HCT116 (cell line): ENCODE measurements at regions not wholly inside any gene's neighbourhood (a gene's known extent, or its start where the extent isn't known, plus 50 kb on each side); places are given as distances from the start of the nearest gene placed in this dataset.

ENCODE experiments used
- ATAC-seq: fragments of 200-7000 bp; cut with Tn5 transposase; 2 replicates; pipeline ENCODE4 v1.9.1; 2020; ENCODE audit warnings: mild to moderate bottlenecking, moderate library complexity
- BruUV-seq: library from RNA; stranded (reverse); fragments of 400-500 nt; replicated peaks from 2 replicates; lab custom pipeline; 2021; lab: Mats Ljungman, UMichigan
- CTCF ChIA-PET: fragments of 300-600 bp; sonication (Branson Sonifier 250); formaldehyde crosslinking; loops from one replicate; lab custom pipeline; 2021; ENCODE audit warnings: antibody characterized with exemption; lab: Charles Lee
- POLR2A ChIA-PET: fragments of 300-600, 350-600 bp; sonication (Branson Sonifier 250); formaldehyde crosslinking; loops from one replicate; lab custom pipeline; 2021; ENCODE audit warnings: antibody characterized with exemption; lab: Charles Lee
- RAD21 ChIA-PET, 2 experiments: fragments of 300-600 bp; sonication (Branson Sonifier 250); formaldehyde crosslinking; loops; one replicate each; lab custom pipeline; 2023; ENCODE audit warnings: low total read pairs in 2 of 2; ENCODE audit not compliant: uncharacterized antibody in 2 of 2, unreplicated experiment in 2 of 2, low non-redundant PET in 1 of 2; lab: Charles Lee
- DNase-seq: peaks from one replicate; pipeline ENCODE4 v3.0.0-alpha.2; 2010; ENCODE audit warnings: low read depth, low spot score
- H2AFZ ChIP-seq: fragments of 200-600 bp; shearing (Covaris generic), sonication (generic); 2 replicates; pipeline ENCODE4 v1.6.1; 2017; ENCODE audit warnings: low read depth, mixed run types, mixed read lengths, antibody characterized with exemption, low read length; ENCODE audit not compliant: poor library complexity, severe bottlenecking
- H3K27ac ChIP-seq: 2 replicates; pipeline ENCODE4 v1.5.1; 2012; ENCODE audit warnings: low read depth, low read length
- H3K27me3 ChIP-seq: fragments of 200-600 bp; sonication (generic); 2 replicates; pipeline ENCODE4 v1.6.1; 2016; ENCODE audit warnings: mixed run types, low read length, mixed read lengths; ENCODE audit not compliant: insufficient read depth
- H3K36me3 ChIP-seq, 2 experiments: fragments of 200-500 bp in 1 of 2; fragments of 200-600 bp in 1 of 2; sonication (Bioruptor generic) in 1 of 2; sonication (generic) in 1 of 2; 2 replicates each; pipeline versions ENCODE4 v1.5.1 to v1.6.1; 2014 to 2016; ENCODE audit warnings: low read length in 2 of 2, inconsistent platforms in 1 of 2, mixed read lengths in 1 of 2, mixed run types in 1 of 2; ENCODE audit not compliant: insufficient read depth in 2 of 2, control insufficient read depth in 1 of 2
- H3K4me1 ChIP-seq, 2 experiments: fragments of 200-600 bp in 1 of 2; sonication (generic) in 1 of 2; 2 replicates each; pipeline versions ENCODE4 v1.5.1 to v1.6.1; 2012 to 2017; ENCODE audit warnings: low read length in 2 of 2, inconsistent platforms in 1 of 2, mild to moderate bottlenecking in 1 of 2, mixed read lengths in 1 of 2, mixed run types in 1 of 2, moderate library complexity in 1 of 2; ENCODE audit not compliant: insufficient read depth in 2 of 2, control insufficient read depth in 1 of 2
- H3K4me2 ChIP-seq: fragments of 200-600 bp; sonication (generic); 2 replicates; pipeline ENCODE4 v1.6.1; 2017; ENCODE audit warnings: mixed run types, low read length, mixed read lengths
- H3K4me3 ChIP-seq, 2 experiments: fragments of 200-600 bp in 1 of 2; sonication (generic) in 1 of 2; replicated peaks in 1 of 2; 2 replicates each; pipeline ENCODE4 v1.5.1; 2011 to 2016; ENCODE audit warnings: low read length in 2 of 2, control low read depth in 1 of 2, low read depth in 1 of 2, mild to moderate bottlenecking in 1 of 2, mixed read lengths in 1 of 2, mixed run types in 1 of 2
- H3K79me2 ChIP-seq: fragments of 200-600 bp; sonication (generic); 2 replicates; pipeline ENCODE4 v1.6.1; 2017; ENCODE audit warnings: mild to moderate bottlenecking, mixed run types, low read length, moderate library complexity, mixed read lengths; ENCODE audit not compliant: insufficient read depth
- H3K9ac ChIP-seq: fragments of 200-600 bp; sonication (generic); 2 replicates; pipeline ENCODE4 v1.6.1; 2016; ENCODE audit warnings: low read length, mixed read lengths
- H3K9me2 ChIP-seq: fragments of 200-600 bp; sonication (generic), shearing (Covaris generic); 2 replicates; pipeline ENCODE4 v1.6.1; 2017; ENCODE audit warnings: mixed run types, mild to moderate bottlenecking, moderate library complexity; ENCODE audit not compliant: insufficient read depth
- H3K9me3 ChIP-seq, 2 experiments: fragments of 200-500 bp in 1 of 2; fragments of 200-600 bp in 1 of 2; sonication (Bioruptor generic) in 1 of 2; sonication (generic) in 1 of 2; 2 replicates each; pipeline ENCODE4 v1.6.1; 2014 to 2017; ENCODE audit warnings: low read length in 2 of 2, mixed read lengths in 2 of 2, inconsistent platforms in 1 of 2, low read depth in 1 of 2, mild to moderate bottlenecking in 1 of 2, mixed run types in 1 of 2, moderate library complexity in 1 of 2; ENCODE audit not compliant: control insufficient read depth in 1 of 2, insufficient read depth in 1 of 2
- H4K20me1 ChIP-seq: fragments of 200-600 bp; sonication (generic), shearing (Covaris generic); 2 replicates; pipeline ENCODE4 v1.6.1; 2017; ENCODE audit warnings: mixed run types, mild to moderate bottlenecking, moderate library complexity; ENCODE audit not compliant: insufficient read depth
- ATF3 ChIP-seq: IDR thresholded peaks from 2 replicates; pipeline ENCODE4 v1.6.1; 2012
- CEBPB ChIP-seq: IDR thresholded peaks from 2 replicates; pipeline ENCODE4 v1.6.1; 2012; ENCODE audit warnings: low read depth
- ELF1 ChIP-seq: IDR thresholded peaks from 2 replicates; pipeline ENCODE4 v1.6.1; 2012; ENCODE audit warnings: low read depth, borderline replicate concordance
- EZH2 ChIP-seq: fragments of 200-600 bp; sonication (generic); IDR thresholded peaks from 2 replicates; pipeline ENCODE4 v1.6.1; 2017; ENCODE audit warnings: antibody characterized with exemption, mixed run types
- EZH2phosphoT487 ChIP-seq: fragments of 200-600 bp; IDR thresholded peaks from 2 replicates; pipeline ENCODE4 v1.6.1; 2018; ENCODE audit warnings: antibody characterized with exemption, borderline replicate concordance
- FOSL1 ChIP-seq: IDR thresholded peaks from 2 replicates; pipeline ENCODE4 v1.6.1; 2012; ENCODE audit warnings: low read depth
- JUND ChIP-seq: IDR thresholded peaks from 2 replicates; pipeline ENCODE4 v1.6.1; 2012
- MAX ChIP-seq: IDR thresholded peaks from 2 replicates; pipeline ENCODE4 v1.6.1; 2012
- POLR2A ChIP-seq: IDR thresholded peaks from 2 replicates; pipeline ENCODE4 v1.7.0; 2011; ENCODE audit warnings: borderline replicate concordance; ENCODE audit not compliant: insufficient read depth, insufficient read length; ENCODE audit errors: extremely low read depth
- POLR2AphosphoS5 ChIP-seq: IDR thresholded peaks from 2 replicates; pipeline ENCODE4 v1.6.1; 2011; ENCODE audit warnings: mild to moderate bottlenecking, low read depth, low read length, moderate library complexity
- RAD21 ChIP-seq: IDR thresholded peaks from 2 replicates; pipeline ENCODE4 v1.6.1; 2012; ENCODE audit warnings: low read depth, mild to moderate bottlenecking
- REST ChIP-seq: IDR thresholded peaks from 2 replicates; pipeline ENCODE4 v1.6.1; 2012; ENCODE audit warnings: low read depth
- SIN3A ChIP-seq: IDR thresholded peaks from 2 replicates; pipeline ENCODE4 v1.6.1; 2012; ENCODE audit warnings: low read depth
- SP1 ChIP-seq: IDR thresholded peaks from 2 replicates; pipeline ENCODE4 v1.6.1; 2012; ENCODE audit warnings: low read depth
- TCF7L2 ChIP-seq: IDR thresholded peaks from 2 replicates; pipeline ENCODE4 v1.7.0; 2011; ENCODE audit warnings: borderline replicate concordance, inconsistent platforms; ENCODE audit not compliant: insufficient read depth, insufficient read length; ENCODE audit errors: extremely low read depth
- ZBTB33 ChIP-seq: IDR thresholded peaks from 2 replicates; pipeline ENCODE4 v1.6.1; 2011; ENCODE audit warnings: mild to moderate bottlenecking, low read length, moderate library complexity; ENCODE audit not compliant: insufficient replicate concordance; ENCODE audit errors: extremely low read depth
- ZFX ChIP-seq: fragments of 450-650 bp; IDR thresholded peaks from 2 replicates; pipeline ENCODE4 v1.6.1; 2017
- ZNF274 ChIP-seq: fragments of 200-500 bp; sonication (Bioruptor generic); IDR thresholded peaks from 2 replicates; pipeline ENCODE4 v1.6.1; 2014; ENCODE audit warnings: mild to moderate bottlenecking, low read depth, low read length, inconsistent platforms
- intact Hi-C: fragments of 100-400 bp; cut with micrococcal nuclease; formaldehyde crosslinking; loops from 2 replicates; pipeline ENCODE4 v1.10.0; 2022

GRCh38 chr18:38801640-38802039 is 1236.0 kb upstream of the CELF4 start:
- H3K4me2 ChIP-seq, result no peak overlapping the region
- H3K4me3 ChIP-seq, result no peak overlapping the region
- H3K79me2 ChIP-seq, result no peaks in the 10 kb centered on the region
- BruUV-seq, result no TSS peak
- no peaks in the 10 kb centered on the region for H3K27me3 ChIP-seq
- no peak overlapping the region for H3K27ac ChIP-seq
- H3K36me3 ChIP-seq, result no peaks in the 10 kb centered on the region
- H4K20me1 ChIP-seq, result no peaks in the 10 kb centered on the region
- no peak overlapping the region for H3K9ac ChIP-seq
- ChIA-PET CTCF (no interaction called here), RAD21 (no interaction called here), POLR2A (no interaction called here)
- no peak for TF ChIP-seq POLR2A
- no peak for TF ChIP-seq ELF1
- TF ChIP-seq SP1, result no peak
- ATAC-seq (no peak), DNase-seq (no peak)
- no peaks in the 10 kb centered on the region for H3K9me2 ChIP-seq
- no peaks in the 10 kb centered on the region for H3K9me3 ChIP-seq
- intact Hi-C loops, result no loop called here
- no peak overlapping the region for H2AFZ ChIP-seq
- no peaks in the 10 kb centered on the region for H3K4me1 ChIP-seq

GRCh38 chr18:38796762-38797161 is 1231.2 kb upstream of the CELF4 start:
- Histone ChIP-seq H3K36me3 (no peaks in the 10 kb centered on the region), H3K4me1 (no peaks in the 10 kb centered on the region), H3K4me3 (no peak overlapping the region), H3K9me3 (no peaks in the 10 kb centered on the region), H3K79me2 (no peaks in the 10 kb centered on the region), H3K27ac (no peak overlapping the region), H3K4me2 (no peak overlapping the region), H3K9me2 (no peaks in the 10 kb centered on the region), H3K9ac (no peak overlapping the region), H2AFZ (no peak overlapping the region), H3K27me3 (no peaks in the 10 kb centered on the region), H4K20me1 (no peaks in the 10 kb centered on the region)
- CTCF ChIA-PET, result no interaction called here
- RAD21 ChIA-PET, result no interaction called here
- POLR2A ChIA-PET, result no interaction called here
- DNase-seq (no peak), ATAC-seq (no peak)
- no TSS peak for BruUV-seq
- intact Hi-C loops, result no loop called here
- TF ChIP-seq FOSL1 (no peak), ZNF274 (no peak), RAD21 (no peak), SIN3A (no peak), TCF7L2 (no peak), ATF3 (no peak), EZH2 (no peak), JUND (no peak), MAX (no peak), SP1 (no peak), ZBTB33 (no peak), CEBPB (no peak), REST (no peak), POLR2AphosphoS5 (no peak), ZFX (no peak), EZH2phosphoT487 (no peak)
